ENCODE measurements at regions not wholly inside any gene's neighbourhood (a gene's known extent, or its start where the extent isn't known, plus 50 kb on each side); places are given as distances from the start of the nearest gene placed in this dataset.

DNA sequence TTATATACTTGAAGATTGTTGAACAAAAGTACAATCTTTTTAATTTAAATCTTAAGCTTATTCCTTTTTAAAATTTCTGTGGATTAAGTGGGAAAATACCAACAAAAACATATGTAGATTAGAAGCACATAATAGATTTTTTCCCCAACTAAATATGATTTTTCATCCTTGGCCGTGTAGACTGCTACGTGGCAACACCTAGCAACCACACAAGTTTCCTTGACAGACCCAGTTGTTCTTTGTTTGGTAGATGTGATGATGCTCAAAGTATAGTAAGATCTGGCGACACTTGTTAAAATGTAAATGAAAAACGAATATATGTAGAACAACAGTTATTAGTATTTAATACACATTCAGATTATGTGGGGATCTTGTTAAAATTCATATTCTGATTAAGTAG, 271.0 kb upstream of the ROBO2 start:
- TF ChIP-seq, protein P1, sequence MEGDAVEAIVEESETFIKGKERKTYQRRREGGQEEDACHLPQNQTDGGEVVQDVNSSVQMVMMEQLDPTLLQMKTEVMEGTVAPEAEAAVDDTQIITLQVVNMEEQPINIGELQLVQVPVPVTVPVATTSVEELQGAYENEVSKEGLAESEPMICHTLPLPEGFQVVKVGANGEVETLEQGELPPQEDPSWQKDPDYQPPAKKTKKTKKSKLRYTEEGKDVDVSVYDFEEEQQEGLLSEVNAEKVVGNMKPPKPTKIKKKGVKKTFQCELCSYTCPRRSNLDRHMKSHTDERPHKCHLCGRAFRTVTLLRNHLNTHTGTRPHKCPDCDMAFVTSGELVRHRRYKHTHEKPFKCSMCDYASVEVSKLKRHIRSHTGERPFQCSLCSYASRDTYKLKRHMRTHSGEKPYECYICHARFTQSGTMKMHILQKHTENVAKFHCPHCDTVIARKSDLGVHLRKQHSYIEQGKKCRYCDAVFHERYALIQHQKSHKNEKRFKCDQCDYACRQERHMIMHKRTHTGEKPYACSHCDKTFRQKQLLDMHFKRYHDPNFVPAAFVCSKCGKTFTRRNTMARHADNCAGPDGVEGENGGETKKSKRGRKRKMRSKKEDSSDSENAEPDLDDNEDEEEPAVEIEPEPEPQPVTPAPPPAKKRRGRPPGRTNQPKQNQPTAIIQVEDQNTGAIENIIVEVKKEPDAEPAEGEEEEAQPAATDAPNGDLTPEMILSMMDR (IDR thresholded peaks at IDR 0.05; ENCODE audit: borderline replicate concordance, extremely low read depth, low read length, poor library complexity, severe bottlenecking) = no peak
- TF ChIP-seq EZH2 (IDR thresholded peaks at IDR 0.05; ENCODE audit: borderline replicate concordance, low read depth, low read length, severe bottlenecking) = no peak

All from DND-41 (cell line).